ENCODE measurements at regions not wholly inside any gene's neighbourhood (a gene's known extent, or its start where the extent isn't known, plus 50 kb on each side); places are given as distances from the start of the nearest gene placed in this dataset.

GRCh38 chr6:6886171-6886885 is 221.4 kb upstream of the RREB1 start:
- TF ChIP-seq POLR2A (IDR thresholded peaks at IDR 0.05; ENCODE audit: low read depth, low read length) = no peak
- TF ChIP-seq TAF1 (IDR thresholded peaks at IDR 0.05; ENCODE audit: borderline replicate concordance, low read depth, low read length) = no peak

Measured in GM12892 (cell line).